ENCODE measurements at regions not wholly inside any gene's neighbourhood (a gene's known extent, or its start where the extent isn't known, plus 50 kb on each side); places are given as distances from the start of the nearest gene placed in this dataset.

DNA sequence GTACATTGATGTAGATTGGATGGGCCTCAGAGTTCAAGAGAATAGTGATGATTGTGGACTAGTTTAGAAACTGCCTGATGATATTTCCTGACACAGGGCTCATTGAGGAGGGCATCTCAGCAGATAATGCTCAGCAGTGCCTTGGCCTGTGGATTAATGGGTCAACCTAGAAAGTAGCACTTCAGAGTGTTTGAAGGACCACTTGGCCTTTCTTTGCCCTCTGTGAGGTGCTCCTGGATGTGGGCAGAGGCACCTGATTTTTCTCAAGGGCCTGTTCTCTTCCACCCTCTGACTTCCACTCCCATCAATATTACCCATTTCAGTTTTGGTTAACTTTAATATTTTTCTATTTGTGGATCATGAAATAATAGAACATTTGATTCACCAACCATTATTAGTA is 270.6 kb upstream of the BMP2 start:
- TF ChIP-seq, protein P1, sequence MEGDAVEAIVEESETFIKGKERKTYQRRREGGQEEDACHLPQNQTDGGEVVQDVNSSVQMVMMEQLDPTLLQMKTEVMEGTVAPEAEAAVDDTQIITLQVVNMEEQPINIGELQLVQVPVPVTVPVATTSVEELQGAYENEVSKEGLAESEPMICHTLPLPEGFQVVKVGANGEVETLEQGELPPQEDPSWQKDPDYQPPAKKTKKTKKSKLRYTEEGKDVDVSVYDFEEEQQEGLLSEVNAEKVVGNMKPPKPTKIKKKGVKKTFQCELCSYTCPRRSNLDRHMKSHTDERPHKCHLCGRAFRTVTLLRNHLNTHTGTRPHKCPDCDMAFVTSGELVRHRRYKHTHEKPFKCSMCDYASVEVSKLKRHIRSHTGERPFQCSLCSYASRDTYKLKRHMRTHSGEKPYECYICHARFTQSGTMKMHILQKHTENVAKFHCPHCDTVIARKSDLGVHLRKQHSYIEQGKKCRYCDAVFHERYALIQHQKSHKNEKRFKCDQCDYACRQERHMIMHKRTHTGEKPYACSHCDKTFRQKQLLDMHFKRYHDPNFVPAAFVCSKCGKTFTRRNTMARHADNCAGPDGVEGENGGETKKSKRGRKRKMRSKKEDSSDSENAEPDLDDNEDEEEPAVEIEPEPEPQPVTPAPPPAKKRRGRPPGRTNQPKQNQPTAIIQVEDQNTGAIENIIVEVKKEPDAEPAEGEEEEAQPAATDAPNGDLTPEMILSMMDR (IDR thresholded peaks at IDR 0.05; ENCODE audit: extremely low read depth, missing control alignments), result no peak
- no peak for DNase-seq (ENCODE audit: low spot score)

DNA sequence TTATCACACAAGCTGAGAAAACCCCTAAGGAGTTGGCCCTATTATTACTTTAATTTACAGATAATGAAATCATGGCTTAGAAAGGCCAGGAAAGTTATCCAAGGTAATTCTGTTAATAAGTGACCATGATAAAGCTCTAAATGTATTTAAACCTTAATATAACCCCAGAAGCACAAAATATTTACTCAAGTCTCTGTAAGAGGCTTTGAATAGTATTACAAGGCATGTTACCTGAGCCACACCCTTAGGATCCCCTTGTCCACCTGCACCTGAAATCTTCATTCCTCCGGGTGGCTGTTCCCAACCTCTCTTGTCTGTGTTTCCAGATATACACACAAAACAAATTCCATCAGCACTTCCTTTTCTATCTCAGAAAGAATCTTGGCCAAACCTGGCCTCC is 271.6 kb upstream of the BMP2 start:
- no peak for DNase-seq (ENCODE audit: low spot score)
- TF ChIP-seq, protein P1 (IDR thresholded peaks at IDR 0.05; ENCODE audit: extremely low read depth, missing control alignments), result no peak

GRCh38 chr20:6492271-6493055 is 275.0 kb upstream of the BMP2 start:
- DNase-seq (ENCODE audit: low spot score), result no peak
- TF ChIP-seq, protein P1 (IDR thresholded peaks at IDR 0.05; ENCODE audit: extremely low read depth, missing control alignments), result no peak

GRCh38 chr20:6490849-6491248 is 276.6 kb upstream of the BMP2 start:
- DNase-seq (ENCODE audit: low spot score), result no peak

GRCh38 chr20:6489361-6490171 is 277.9 kb upstream of the BMP2 start:
- TF ChIP-seq, protein P1 (IDR thresholded peaks at IDR 0.05; ENCODE audit: extremely low read depth, missing control alignments), result no peak
- DNase-seq (ENCODE audit: low spot score), result no peak

More at GRCh38 chr20:6490849-6491248, 276.6 kb upstream of the BMP2 start:
- TF ChIP-seq, protein P1 (IDR thresholded peaks at IDR 0.05; ENCODE audit: extremely low read depth, missing control alignments), result no peak

GRCh38 chr20:6485351-6485750 is 282.1 kb upstream of the BMP2 start:
- TF ChIP-seq, protein P1 (IDR thresholded peaks at IDR 0.05; ENCODE audit: extremely low read depth, missing control alignments), result no peak
- DNase-seq (ENCODE audit: low spot score), result no peak

- no peak for DNase-seq (ENCODE audit: low spot score)
- TF ChIP-seq, protein P1 (IDR thresholded peaks at IDR 0.05; ENCODE audit: extremely low read depth, missing control alignments), result no peak
These were observed 283.8 kb upstream of the BMP2 start for GRCh38 chr20:6483727-6484126.
